ENCODE measurements at regions not wholly inside any gene's neighbourhood (a gene's known extent, or its start where the extent isn't known, plus 50 kb on each side); places are given as distances from the start of the nearest gene placed in this dataset.

DNA sequence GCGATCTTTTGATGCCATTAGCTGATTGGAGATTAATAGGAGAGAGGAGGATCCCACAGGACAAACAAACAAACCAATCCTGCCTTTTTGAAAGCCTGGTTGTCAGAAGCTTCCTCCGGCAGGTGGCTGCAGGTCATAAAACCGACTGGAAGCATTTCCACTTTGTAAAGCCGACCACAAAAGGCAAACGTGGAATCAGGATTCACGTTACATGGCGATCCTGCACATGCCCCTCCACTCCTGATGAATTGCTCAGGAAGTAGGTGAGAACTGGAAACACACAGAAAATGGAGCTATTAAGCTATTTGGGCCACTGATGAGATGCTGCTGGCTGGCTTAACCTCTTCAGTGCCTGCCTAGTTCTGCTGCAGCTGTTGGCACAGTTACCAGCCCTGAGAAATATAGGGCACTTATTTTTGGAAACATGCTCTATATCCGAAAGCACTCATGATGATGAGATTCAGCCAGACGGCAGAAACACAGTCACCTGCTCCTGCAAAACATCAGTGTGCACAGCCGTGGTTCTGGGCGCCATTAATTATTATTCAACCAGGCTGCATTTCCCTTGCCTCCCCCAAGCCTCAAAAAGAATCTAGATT lies 110.3 kb upstream of the ST6GAL2 start:
- no peak overlapping the region for H3K27ac ChIP-seq
- H3K36me3 ChIP-seq, result no peaks in the 10 kb centered on the region
- intact Hi-C loops (cut with DNase I), result no loop called here
- peaks cover 0 to 5% (median 0%) of the 10 kb centered on the region in 3 donors for H3K4me1 ChIP-seq
- no peak overlapping the region for H3K4me3 ChIP-seq
- DNase-seq, result no peak
- WGBS, 2 donors, result 34 to 42% methylated on average over 7 to 11 of the region's 11 CpGs
- H3K9me3 ChIP-seq, result no peaks in the 10 kb centered on the region
- no peaks in the 10 kb centered on the region for H3K27me3 ChIP-seq
- TF ChIP-seq POLR2A (IDR thresholded peaks at IDR 0.05), result no peak
- TF ChIP-seq, protein P1, sequence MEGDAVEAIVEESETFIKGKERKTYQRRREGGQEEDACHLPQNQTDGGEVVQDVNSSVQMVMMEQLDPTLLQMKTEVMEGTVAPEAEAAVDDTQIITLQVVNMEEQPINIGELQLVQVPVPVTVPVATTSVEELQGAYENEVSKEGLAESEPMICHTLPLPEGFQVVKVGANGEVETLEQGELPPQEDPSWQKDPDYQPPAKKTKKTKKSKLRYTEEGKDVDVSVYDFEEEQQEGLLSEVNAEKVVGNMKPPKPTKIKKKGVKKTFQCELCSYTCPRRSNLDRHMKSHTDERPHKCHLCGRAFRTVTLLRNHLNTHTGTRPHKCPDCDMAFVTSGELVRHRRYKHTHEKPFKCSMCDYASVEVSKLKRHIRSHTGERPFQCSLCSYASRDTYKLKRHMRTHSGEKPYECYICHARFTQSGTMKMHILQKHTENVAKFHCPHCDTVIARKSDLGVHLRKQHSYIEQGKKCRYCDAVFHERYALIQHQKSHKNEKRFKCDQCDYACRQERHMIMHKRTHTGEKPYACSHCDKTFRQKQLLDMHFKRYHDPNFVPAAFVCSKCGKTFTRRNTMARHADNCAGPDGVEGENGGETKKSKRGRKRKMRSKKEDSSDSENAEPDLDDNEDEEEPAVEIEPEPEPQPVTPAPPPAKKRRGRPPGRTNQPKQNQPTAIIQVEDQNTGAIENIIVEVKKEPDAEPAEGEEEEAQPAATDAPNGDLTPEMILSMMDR (IDR thresholded peaks at IDR 0.05), result no peak

DNA sequence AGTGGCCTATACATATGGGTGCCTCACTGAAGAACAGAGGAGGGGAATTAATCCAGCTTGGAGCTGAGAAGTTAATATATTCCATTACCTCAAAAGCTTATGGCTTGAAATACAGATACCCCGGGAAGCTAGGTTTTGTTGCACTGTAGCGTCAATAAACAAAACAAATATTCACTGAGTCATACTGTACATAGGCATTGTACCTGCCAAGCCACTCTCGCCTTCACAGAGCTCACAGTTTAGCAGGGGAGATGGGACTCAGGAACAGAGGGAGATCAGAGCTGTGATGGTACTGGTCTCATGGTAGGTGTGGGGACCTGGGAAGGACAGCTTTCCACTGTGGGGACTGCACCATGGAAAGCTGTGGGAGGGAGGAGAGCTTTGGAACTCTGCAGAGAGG lies 111.2 kb upstream of the ST6GAL2 start:
- Histone ChIP-seq H3K9me3 (no peaks in the 10 kb centered on the region), H3K27me3 (no peaks in the 10 kb centered on the region), H3K36me3 (no peaks in the 10 kb centered on the region), H3K4me3 (no peak overlapping the region), H3K27ac (no peak overlapping the region), H3K4me1 (peaks cover 0 to 5% (median 0%) of the 10 kb centered on the region in 3 donors)
- DNase-seq, result no peak
- intact Hi-C loops (cut with DNase I), result no loop called here
- TF ChIP-seq, protein P1 (IDR thresholded peaks at IDR 0.05), result no peak
- TF ChIP-seq POLR2A (IDR thresholded peaks at IDR 0.05), result no peak
- WGBS, 2 donors, result 50 to 81% methylated on average over 3 of the region's 3 CpGs

DNA sequence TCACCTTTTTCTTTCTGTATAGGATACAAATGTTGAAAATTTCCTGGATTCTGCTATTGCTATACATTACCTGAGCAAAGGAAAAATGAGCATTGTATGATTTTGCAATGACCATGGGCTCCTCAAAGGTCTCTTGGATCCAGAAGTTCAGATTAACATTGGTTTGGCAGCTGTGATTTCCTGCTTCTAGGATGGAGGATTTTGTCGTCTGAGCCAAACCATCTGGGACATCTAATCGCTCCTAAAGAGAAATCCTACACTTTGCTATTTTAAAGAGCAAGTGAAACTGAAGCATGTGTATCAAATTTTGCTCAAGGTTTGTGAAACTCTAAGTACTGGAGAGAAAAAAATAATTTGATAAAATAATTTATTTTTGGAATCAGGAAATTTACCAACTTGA lies 115.1 kb upstream of the ST6GAL2 start:
- Histone ChIP-seq H3K27ac (no peak overlapping the region), H3K9me3 (no peaks in the 10 kb centered on the region), H3K36me3 (no peaks in the 10 kb centered on the region), H3K4me1 (peaks cover 0 to 4% (median 0%) of the 10 kb centered on the region in 3 donors), H3K4me3 (no peak overlapping the region), H3K27me3 (no peaks in the 10 kb centered on the region)
- intact Hi-C loops (cut with DNase I), result no loop called here
- no peak for TF ChIP-seq POLR2A (IDR thresholded peaks at IDR 0.05)
- TF ChIP-seq, protein P1 (IDR thresholded peaks at IDR 0.05), result no peak
- DNase-seq, result no peak
- 33 to 63% methylated on average over 2 of the region's 2 CpGs for WGBS, 2 donors

DNA sequence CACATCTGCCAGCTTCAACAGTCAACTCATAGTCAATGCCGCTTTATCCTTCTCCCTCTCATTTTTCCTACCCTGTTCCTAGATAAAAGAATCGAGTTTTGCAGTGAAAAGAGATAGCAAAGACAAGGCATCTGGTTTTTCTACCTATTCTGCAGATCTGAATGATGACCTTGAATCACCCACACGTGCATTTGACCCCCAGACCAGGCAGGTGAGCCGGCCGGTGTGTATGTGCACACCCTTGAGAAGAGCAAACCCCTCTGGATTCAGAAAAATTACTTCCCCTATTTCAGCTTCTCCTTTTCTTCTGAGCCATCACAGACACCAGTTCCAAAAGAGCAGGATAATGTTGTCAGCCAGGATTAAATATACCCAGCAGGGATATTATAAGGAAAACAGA lies 115.6 kb upstream of the ST6GAL2 start:
- Histone ChIP-seq H3K4me1 (no peaks in the 10 kb centered on the region), H3K36me3 (no peaks in the 10 kb centered on the region), H3K9me3 (no peaks in the 10 kb centered on the region), H3K27me3 (no peaks in the 10 kb centered on the region), H3K4me3 (no peak overlapping the region), H3K27ac (no peak overlapping the region)
- intact Hi-C loops (cut with DNase I), result no loop called here
- WGBS, 2 donors, result 75 to 77% methylated on average over 5 of the region's 5 CpGs
- no peak for DNase-seq
- no peak for TF ChIP-seq POLR2A (IDR thresholded peaks at IDR 0.05)
- TF ChIP-seq, protein P1 (IDR thresholded peaks at IDR 0.05), result no peak

DNA sequence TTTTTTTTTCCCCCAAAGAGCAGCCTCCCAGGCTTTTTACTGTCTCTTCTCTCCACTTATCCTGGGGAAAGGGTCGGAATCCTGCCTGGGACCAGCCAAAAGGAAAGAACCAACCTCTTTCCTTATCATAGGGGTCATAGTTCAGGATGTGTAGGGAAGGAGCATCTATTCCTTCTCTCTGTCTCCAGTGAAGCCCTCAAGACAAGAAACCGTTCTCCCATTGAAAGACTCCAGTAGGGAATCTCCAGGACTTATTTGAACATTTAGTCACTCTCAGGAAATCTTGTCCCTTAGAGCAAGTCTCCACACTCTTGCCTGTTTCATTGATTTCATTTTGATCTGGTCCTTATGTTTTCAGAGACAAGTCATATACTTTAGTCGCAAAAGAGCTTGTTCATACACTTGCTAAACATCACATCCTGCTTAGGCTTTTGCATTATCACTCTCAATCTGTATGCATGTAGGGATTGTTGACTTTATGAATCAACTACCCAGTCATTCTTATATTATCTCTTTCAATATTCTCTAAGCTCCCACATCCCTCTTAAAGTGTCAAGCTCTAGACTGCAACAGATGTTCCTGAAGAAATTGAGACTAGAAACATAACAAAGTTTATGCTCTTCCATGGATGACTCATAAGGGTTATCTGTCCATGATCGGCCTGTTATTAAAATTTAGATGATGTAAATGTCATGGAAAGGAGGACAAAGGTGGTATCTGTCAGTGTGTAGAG lies 116.2 kb upstream of the ST6GAL2 start:
- DNase-seq, result no peak
- Histone ChIP-seq H3K27ac (no peak overlapping the region), H3K36me3 (no peaks in the 10 kb centered on the region), H3K4me1 (no peaks in the 10 kb centered on the region), H3K9me3 (no peaks in the 10 kb centered on the region), H3K27me3 (no peaks in the 10 kb centered on the region), H3K4me3 (no peak overlapping the region)
- TF ChIP-seq POLR2A (IDR thresholded peaks at IDR 0.05), result no peak
- TF ChIP-seq, protein P1 (IDR thresholded peaks at IDR 0.05), result no peak
- intact Hi-C loops (cut with DNase I), result no loop called here
- WGBS, 2 donors, result 55 to 66% methylated on average over 4 of the region's 4 CpGs

All from esophagus squamous epithelium (tissue), 5 donors.